Subcutaneous abdominal adipose tissue (tissue), 5 donors: ENCODE measurements at regions not wholly inside any gene's neighbourhood (a gene's known extent, or its start where the extent isn't known, plus 50 kb on each side); places are given as distances from the start of the nearest gene placed in this dataset.
"Not testable (repeated sequence)": the region's sequence is repeated elsewhere in the genome, so short reads cannot be mapped to it uniquely, and the experiment has no call there.

Experiments
- H3K27ac ChIP-seq: one replicate; pipeline ENCODE4 v1.7.0; 2013; ENCODE audit warnings: low read depth, mild to moderate bottlenecking, inconsistent platforms, low read length, moderate library complexity
- H3K27me3 ChIP-seq, 5 donors: one replicate each; pipeline ENCODE4 v1.7.0; 2013; ENCODE audit warnings: low read length in 5 of 5, inconsistent platforms in 1 of 5; ENCODE audit not compliant: control insufficient read depth in 5 of 5, insufficient read depth in 4 of 5
- H3K36me3 ChIP-seq, 5 donors: one replicate each; pipeline ENCODE4 v1.7.0; 2013; ENCODE audit warnings: low read length in 5 of 5; ENCODE audit not compliant: control insufficient read depth in 5 of 5, insufficient read depth in 5 of 5
- H3K4me1 ChIP-seq, 5 donors: one replicate each; pipeline ENCODE4 v1.7.0; 2013; ENCODE audit warnings: low read length in 5 of 5, mild to moderate bottlenecking in 3 of 5, moderate library complexity in 1 of 5; ENCODE audit not compliant: control insufficient read depth in 5 of 5, insufficient read depth in 5 of 5
- H3K4me3 ChIP-seq, 5 donors: one replicate each; pipeline ENCODE4 v1.7.0; 2013; ENCODE audit warnings: low read length in 5 of 5, low read depth in 1 of 5
- H3K9ac ChIP-seq, 5 donors: one replicate each; pipeline ENCODE4 v1.7.0; 2013; ENCODE audit warnings: low read length in 5 of 5, mild to moderate bottlenecking in 4 of 5, moderate library complexity in 3 of 5
- H3K9me3 ChIP-seq, 5 donors: one replicate each; pipeline ENCODE4 v1.7.0; 2013; ENCODE audit warnings: low read length in 5 of 5; ENCODE audit not compliant: control insufficient read depth in 5 of 5
- donor health status: healthy.
- donor health status: healthy.
- donor health status: healthy.
- donor health status: healthy.
- donor health status: healthy.

- Histone ChIP-seq H3K36me3 (no peaks in the 10 kb centered on the region), H3K4me1 (peaks cover 0 to 2% (median 0%) of the 10 kb centered on the region in 5 donors), H3K27me3 (no peaks in the 10 kb centered on the region), H3K4me3 (no peak overlapping the region), H3K27ac (no peak overlapping the region), H3K9ac (no peak overlapping the region), H3K9me3 (no peaks in the 10 kb centered on the region)
Observed at GRCh38 chr4:9602389-9602914, 158.2 kb downstream of the DEFB131A start.

GRCh38 chr4:9604031-9604892, 160.0 kb downstream of the DEFB131A start:
- H3K4me3 ChIP-seq = peak overlapping the region in 2 of 5 donors; percentile 22 to 39
- not testable (repeated sequence) for H3K9me3 ChIP-seq, H3K27ac ChIP-seq, H3K36me3 ChIP-seq, H3K4me1 ChIP-seq, H3K9ac ChIP-seq, H3K27me3 ChIP-seq

GRCh38 chr4:9604893-9605190, 160.6 kb downstream of the DEFB131A start:
- H3K36me3 ChIP-seq, H3K4me1 ChIP-seq, H3K9me3 ChIP-seq, H3K27ac ChIP-seq, H3K9ac ChIP-seq, H3K4me3 ChIP-seq, H3K27me3 ChIP-seq: not testable (repeated sequence)

- H3K27me3 ChIP-seq = no peaks in the 10 kb centered on the region
- H3K4me1 ChIP-seq = peaks cover 0 to 2% (median 0%) of the 10 kb centered on the region in 5 donors
Observed at GRCh38 chr4:9608300-9608699, 164.1 kb downstream of the DEFB131A start.

GRCh38 chr4:9610321-9610720, 166.1 kb downstream of the DEFB131A start:
- H3K4me1 ChIP-seq, H3K36me3 ChIP-seq, H3K27me3 ChIP-seq, H3K9me3 ChIP-seq, H3K27ac ChIP-seq, H3K9ac ChIP-seq, H3K4me3 ChIP-seq: not testable (repeated sequence)

More at GRCh38 chr4:9608300-9608699, 164.1 kb downstream of the DEFB131A start:
- H3K9ac ChIP-seq = no peak overlapping the region
- H3K27ac ChIP-seq = no peak overlapping the region
- H3K4me3 ChIP-seq = no peak overlapping the region
- H3K36me3 ChIP-seq = no peaks in the 10 kb centered on the region
- peaks cover 0 to 3% (median 0%) of the 10 kb centered on the region in 5 donors for H3K9me3 ChIP-seq

- H3K27ac ChIP-seq = no peak overlapping the region
- H3K27me3 ChIP-seq = no peaks in the 10 kb centered on the region
- no peak overlapping the region for H3K9ac ChIP-seq
- H3K4me3 ChIP-seq = no peak overlapping the region
- H3K4me1 ChIP-seq = no peaks in the 10 kb centered on the region
- H3K36me3 ChIP-seq = no peaks in the 10 kb centered on the region
- peaks cover 0 to 3% (median 0%) of the 10 kb centered on the region in 5 donors for H3K9me3 ChIP-seq
Observed at GRCh38 chr4:9611101-9611500, 166.9 kb downstream of the DEFB131A start.

GRCh38 chr4:9636411-9636810, 145.0 kb upstream of the DRD5 start:
- H3K9ac ChIP-seq, H3K4me3 ChIP-seq, H3K27ac ChIP-seq, H3K27me3 ChIP-seq, H3K9me3 ChIP-seq, H3K36me3 ChIP-seq, H3K4me1 ChIP-seq: not testable (repeated sequence)

GRCh38 chr4:9659678-9660077, 121.8 kb upstream of the DRD5 start:
- H3K36me3 ChIP-seq = not testable (repeated sequence)

GRCh38 chr4:9660955-9661354, 120.5 kb upstream of the DRD5 start:
- not testable (repeated sequence) for H3K27me3 ChIP-seq, H3K9ac ChIP-seq, H3K36me3 ChIP-seq, H3K4me3 ChIP-seq, H3K4me1 ChIP-seq, H3K9me3 ChIP-seq, H3K27ac ChIP-seq

More at GRCh38 chr4:9659678-9660077, 121.8 kb upstream of the DRD5 start:
- not testable (repeated sequence) for H3K9me3 ChIP-seq, H3K27me3 ChIP-seq, H3K9ac ChIP-seq, H3K4me1 ChIP-seq, H3K27ac ChIP-seq, H3K4me3 ChIP-seq

- H3K4me1 ChIP-seq, H3K9ac ChIP-seq, H3K9me3 ChIP-seq, H3K36me3 ChIP-seq, H3K27ac ChIP-seq, H3K27me3 ChIP-seq, H3K4me3 ChIP-seq: not testable (repeated sequence)
Observed at GRCh38 chr4:9670725-9671124, 110.7 kb upstream of the DRD5 start.
